AG04449 (cell line): ENCODE measurements at regions not wholly inside any gene's neighbourhood (a gene's known extent, or its start where the extent isn't known, plus 50 kb on each side); places are given as distances from the start of the nearest gene placed in this dataset.
A peak's percentile ranks its signal among the peaks of the same experiment; 100 is the strongest.
"Not testable (repeated sequence)": the region's sequence is repeated elsewhere in the genome, so short reads cannot be mapped to it uniquely, and the experiment has no call there.

Experiments
- CTCF ChIA-PET: fragments of 350-600 bp; formaldehyde crosslinking; extraction: SDS; loops from one replicate; lab custom pipeline; 2021; ENCODE audit warnings: antibody characterized with exemption; lab: Yijun Ruan, JAX
- POLR2A ChIA-PET: fragments of 400-600, 350-600 bp; formaldehyde crosslinking; extraction: SDS; loops from one replicate; lab custom pipeline; 2020; ENCODE audit warnings: antibody characterized with exemption, inconsistent platforms; lab: Yijun Ruan, JAX
- DNase-seq: peaks from one replicate; pipeline ENCODE4 v3.0.0-alpha.2; 2010; ENCODE audit warnings: low read depth, low spot score
- H3K4me3 ChIP-seq: 2 replicates; pipeline ENCODE4 v1.5.1; 2011; ENCODE audit warnings: low read depth, mild to moderate bottlenecking, control low read depth, low read length
- TF ChIP-seq, protein P1 (sequence below): IDR thresholded peaks from one replicate; pipeline ENCODE4 v1.5.1; 2011; ENCODE audit warnings: mild to moderate bottlenecking, moderate library complexity, low read length, control low read depth, inconsistent platforms; ENCODE audit not compliant: insufficient read depth; ENCODE audit errors: missing control alignments

DNA sequence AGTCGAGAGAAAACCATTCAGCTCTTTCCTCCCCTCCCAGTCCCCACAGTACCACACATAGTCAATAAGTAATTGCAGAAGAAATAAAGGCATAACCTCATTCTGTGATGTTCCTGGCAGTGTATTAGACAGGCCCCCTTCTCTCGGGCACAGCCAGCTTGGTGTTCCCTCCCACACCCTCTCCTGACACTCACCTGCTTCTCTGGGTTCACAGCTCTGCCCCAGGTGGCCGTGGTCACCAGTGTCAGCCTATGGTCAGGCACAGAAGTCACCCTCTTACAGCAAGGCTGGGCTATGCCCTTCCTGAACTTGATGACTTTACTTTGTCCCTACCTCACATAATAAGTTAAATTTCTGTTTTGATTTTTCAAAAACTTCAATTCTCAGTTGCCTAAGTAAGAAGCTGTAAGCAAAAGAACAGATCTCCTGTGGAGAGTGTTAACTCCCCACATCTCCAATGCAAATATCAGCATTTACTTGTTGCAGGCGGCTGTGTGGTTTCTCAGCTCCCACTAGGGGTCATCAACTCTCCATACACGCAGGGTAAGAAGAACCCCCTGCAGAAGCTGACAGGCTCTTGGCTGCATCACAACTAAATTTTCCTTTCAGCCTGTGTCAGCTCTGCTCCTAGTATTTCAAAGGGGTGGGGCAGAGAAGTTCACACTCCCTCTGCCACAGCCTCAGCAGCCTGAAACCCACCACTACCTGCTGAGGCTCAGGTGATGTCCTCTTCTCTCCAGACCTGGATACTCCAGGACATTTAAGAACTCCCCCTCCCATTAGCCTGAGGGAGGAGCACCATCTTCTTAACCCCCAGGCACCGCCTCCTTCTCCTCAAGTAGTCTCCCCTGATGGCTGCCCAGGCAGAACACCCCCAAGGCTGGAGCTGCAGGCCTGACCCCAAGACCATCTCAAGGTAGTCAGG, 172.9 kb upstream of the ETV3 start:
- H3K4me3 ChIP-seq, POLR2A ChIA-PET, DNase-seq: not testable (repeated sequence)
- TF ChIP-seq, protein P1, sequence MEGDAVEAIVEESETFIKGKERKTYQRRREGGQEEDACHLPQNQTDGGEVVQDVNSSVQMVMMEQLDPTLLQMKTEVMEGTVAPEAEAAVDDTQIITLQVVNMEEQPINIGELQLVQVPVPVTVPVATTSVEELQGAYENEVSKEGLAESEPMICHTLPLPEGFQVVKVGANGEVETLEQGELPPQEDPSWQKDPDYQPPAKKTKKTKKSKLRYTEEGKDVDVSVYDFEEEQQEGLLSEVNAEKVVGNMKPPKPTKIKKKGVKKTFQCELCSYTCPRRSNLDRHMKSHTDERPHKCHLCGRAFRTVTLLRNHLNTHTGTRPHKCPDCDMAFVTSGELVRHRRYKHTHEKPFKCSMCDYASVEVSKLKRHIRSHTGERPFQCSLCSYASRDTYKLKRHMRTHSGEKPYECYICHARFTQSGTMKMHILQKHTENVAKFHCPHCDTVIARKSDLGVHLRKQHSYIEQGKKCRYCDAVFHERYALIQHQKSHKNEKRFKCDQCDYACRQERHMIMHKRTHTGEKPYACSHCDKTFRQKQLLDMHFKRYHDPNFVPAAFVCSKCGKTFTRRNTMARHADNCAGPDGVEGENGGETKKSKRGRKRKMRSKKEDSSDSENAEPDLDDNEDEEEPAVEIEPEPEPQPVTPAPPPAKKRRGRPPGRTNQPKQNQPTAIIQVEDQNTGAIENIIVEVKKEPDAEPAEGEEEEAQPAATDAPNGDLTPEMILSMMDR: peak; percentile 8
- CTCF ChIA-PET: interaction anchor here (1.2 kb wide), 1 partner anchor 155 kb away, joined by 3 read pairs; no protein-coding TSS in a partner anchor

DNA sequence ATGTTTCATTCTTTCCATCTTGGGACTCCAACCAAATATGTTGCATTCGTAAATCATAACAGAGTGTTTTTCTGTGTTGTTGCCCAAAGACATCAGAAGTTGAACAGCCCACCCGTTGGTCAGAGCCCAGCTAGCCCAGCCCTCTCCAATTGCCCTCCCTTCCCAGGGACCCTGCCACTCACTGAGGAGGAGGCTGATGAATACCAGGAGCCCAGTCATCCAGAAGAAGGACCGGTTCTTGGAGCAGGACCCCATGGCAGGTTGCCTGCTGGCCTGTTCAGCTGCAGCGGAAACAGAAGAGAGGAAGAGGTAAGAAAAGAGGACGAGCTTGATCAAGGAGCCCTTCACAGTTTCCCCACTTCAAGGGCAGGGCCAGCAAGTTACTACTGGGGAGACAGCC, 172.2 kb upstream of the ETV3 start:
- POLR2A ChIA-PET: no interaction called here
- TF ChIP-seq, protein P1: no peak
- CTCF ChIA-PET: no interaction called here
- H3K4me3 ChIP-seq: no peak overlapping the region
- no peak for DNase-seq

DNA sequence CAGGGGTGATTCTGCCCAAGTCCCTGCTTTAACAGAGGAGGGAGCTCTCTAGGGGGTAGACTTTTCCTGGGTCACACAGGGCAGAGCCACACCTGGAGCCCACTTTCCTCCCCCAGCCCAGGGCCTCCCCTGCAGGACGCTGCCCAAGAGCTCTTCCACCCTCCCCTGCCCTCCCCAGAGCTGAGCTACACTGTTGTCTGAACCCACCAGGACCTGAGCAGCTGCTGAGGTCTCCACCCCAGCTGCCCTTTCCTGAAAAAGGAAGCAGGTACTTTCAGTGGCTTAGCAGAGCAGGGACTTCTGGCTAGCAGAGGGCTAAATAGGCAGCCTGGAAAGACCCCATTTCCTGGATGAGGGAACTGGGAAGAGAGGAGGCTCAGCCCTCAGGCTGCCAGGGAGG, 169.3 kb upstream of the ETV3 start:
- ChIA-PET CTCF (no interaction called here), POLR2A (no interaction called here)
- no peak overlapping the region for H3K4me3 ChIP-seq
- DNase-seq: no peak
- TF ChIP-seq, protein P1: no peak

DNA sequence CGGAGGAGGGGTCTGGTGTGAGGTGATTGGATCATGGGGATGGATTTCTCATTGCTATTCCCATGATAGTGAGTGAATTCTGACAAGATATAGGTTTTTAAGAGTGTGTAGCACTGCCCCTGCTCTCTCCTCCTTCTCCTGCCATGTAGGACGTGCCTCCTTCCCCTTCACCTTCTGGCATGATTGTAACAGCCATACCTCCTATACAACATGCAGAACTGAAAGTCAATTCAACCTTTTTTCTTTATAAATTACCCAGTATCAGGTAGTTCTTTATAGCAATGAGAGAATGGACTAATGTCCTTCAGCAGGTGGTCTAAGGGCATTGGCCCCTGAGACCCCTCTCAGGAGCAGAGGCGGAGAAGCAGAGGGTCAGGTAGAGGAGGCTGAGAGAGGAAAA, 168.7 kb upstream of the ETV3 start:
- TF ChIP-seq, protein P1: no peak
- ChIA-PET CTCF (no interaction called here), POLR2A (no interaction called here)
- DNase-seq: no peak
- H3K4me3 ChIP-seq: no peak overlapping the region

DNA sequence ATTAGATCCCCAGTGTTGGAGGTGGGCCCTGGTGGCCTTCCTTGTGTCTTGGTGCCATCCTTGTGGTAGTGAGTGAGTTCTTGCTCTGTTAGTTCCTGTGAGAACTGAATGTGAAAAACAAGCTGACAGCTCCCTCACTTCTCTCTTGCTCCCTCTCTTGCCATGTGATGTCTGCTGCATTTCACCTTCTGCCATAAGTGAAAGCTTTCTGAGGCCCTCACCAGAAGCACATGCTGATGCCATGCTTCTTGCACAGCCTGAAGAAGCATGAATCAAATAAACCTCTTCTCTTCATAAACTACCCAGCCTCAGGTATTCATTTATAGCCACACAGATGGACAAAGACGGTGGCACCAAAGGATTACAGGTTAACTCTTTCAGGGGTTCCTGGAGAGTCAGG, 166.1 kb upstream of the ETV3 start:
- TF ChIP-seq, protein P1: no peak
- ChIA-PET CTCF (no interaction called here), POLR2A (no interaction called here)
- DNase-seq: no peak
- no peak overlapping the region for H3K4me3 ChIP-seq

DNA sequence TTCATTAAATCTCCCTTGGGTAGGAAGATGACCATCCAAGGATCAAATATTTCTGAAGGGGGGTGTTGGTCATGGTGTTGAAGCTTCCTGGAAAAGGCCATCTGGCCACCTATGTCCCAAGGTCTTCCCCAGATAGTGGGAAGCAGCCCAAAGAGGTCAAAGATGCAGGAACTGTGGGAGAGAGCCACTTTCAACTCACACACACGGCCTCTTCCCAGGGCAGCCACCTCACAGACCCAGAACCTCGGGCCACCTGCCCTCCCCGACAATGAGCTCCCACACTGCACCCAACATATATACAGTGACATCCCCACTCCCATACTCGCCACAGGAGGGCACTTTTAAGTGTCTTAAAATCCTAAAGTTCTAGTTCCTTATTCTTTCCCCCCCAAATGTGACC, 164.5 kb upstream of the ETV3 start:
- DNase-seq: no peak
- POLR2A ChIA-PET: no interaction called here
- H3K4me3 ChIP-seq: no peak overlapping the region
- TF ChIP-seq, protein P1: no peak
- CTCF ChIA-PET: no interaction called here
